CD1c-positive myeloid dendritic cell (primary cell): ENCODE measurements at regions not wholly inside any gene's neighbourhood (a gene's known extent, or its start where the extent isn't known, plus 50 kb on each side); places are given as distances from the start of the nearest gene placed in this dataset.
"Not testable (repeated sequence)": the region's sequence is repeated elsewhere in the genome, so short reads cannot be mapped to it uniquely, and the experiment has no call there.

Experiments
- DNase-seq: peaks from one replicate; pipeline ENCODE4 v3.0.0-alpha.2; 2016; ENCODE audit errors: extremely low spot score

- DNase-seq: no peak
These were observed 348.4 kb upstream of the MTPN start for GRCh38 chr7:136325578-136325977.

- DNase-seq: no peak
These were observed 347.9 kb upstream of the MTPN start for GRCh38 chr7:136325027-136325426.

GRCh38 chr7:136324073-136324704 lies 347.0 kb upstream of the MTPN start:
- DNase-seq: no peak

GRCh38 chr7:136312592-136312991 lies 335.4 kb upstream of the MTPN start:
- no peak for DNase-seq

GRCh38 chr7:136309407-136309806 lies 332.2 kb upstream of the MTPN start:
- no peak for DNase-seq

- no peak for DNase-seq
These were observed 331.1 kb upstream of the MTPN start for GRCh38 chr7:136308230-136308629.

- no peak for DNase-seq
These were observed 326.0 kb upstream of the MTPN start for GRCh38 chr7:136303162-136303561.

- no peak for DNase-seq
These were observed 324.9 kb upstream of the MTPN start for GRCh38 chr7:136302049-136302448.

GRCh38 chr7:136294977-136295376 lies 317.8 kb upstream of the MTPN start:
- no peak for DNase-seq

GRCh38 chr7:136293841-136294391 lies 316.8 kb upstream of the MTPN start:
- DNase-seq: no peak

- DNase-seq: no peak
These were observed 316.1 kb upstream of the MTPN start for GRCh38 chr7:136293272-136293671.

GRCh38 chr7:136292365-136292764 lies 315.2 kb upstream of the MTPN start:
- no peak for DNase-seq

GRCh38 chr7:136290351-136290750 lies 313.2 kb upstream of the MTPN start:
- no peak for DNase-seq

GRCh38 chr7:136278057-136278456 lies 300.9 kb upstream of the MTPN start:
- DNase-seq: no peak

- no peak for DNase-seq
These were observed 298.6 kb upstream of the MTPN start for GRCh38 chr7:136275794-136276193.

GRCh38 chr7:136274636-136275345 lies 297.6 kb upstream of the MTPN start:
- DNase-seq: no peak

- no peak for DNase-seq
These were observed 295.8 kb upstream of the MTPN start for GRCh38 chr7:136272934-136273333.

GRCh38 chr7:136267822-136268221 lies 290.7 kb upstream of the MTPN start:
- DNase-seq: no peak

GRCh38 chr7:136266457-136266856 lies 289.3 kb upstream of the MTPN start:
- DNase-seq: no peak

- not testable (repeated sequence) for DNase-seq
These were observed 287.1 kb upstream of the MTPN start for GRCh38 chr7:136264304-136264703.

GRCh38 chr7:136263112-136263860 lies 286.1 kb upstream of the MTPN start:
- not testable (repeated sequence) for DNase-seq

GRCh38 chr7:136260591-136260990 lies 283.4 kb upstream of the MTPN start:
- not testable (repeated sequence) for DNase-seq

- DNase-seq: no peak
These were observed 281.9 kb upstream of the MTPN start for GRCh38 chr7:136259074-136259473.
